Common myeloid progenitor, CD34-positive (primary cell): ENCODE measurements at regions not wholly inside any gene's neighbourhood (a gene's known extent, or its start where the extent isn't known, plus 50 kb on each side); places are given as distances from the start of the nearest gene placed in this dataset.

ENCODE experiments used
- CTCF ChIA-PET: fragments of 350-600 bp; sonication (Branson Sonifier 250); formaldehyde crosslinking; loops from one replicate; lab custom pipeline; 2021; ENCODE audit warnings: antibody characterized with exemption; lab: Charles Lee
- POLR2A ChIA-PET: fragments of 350-600 bp; sonication (Branson Sonifier 250); formaldehyde crosslinking; loops from one replicate; lab custom pipeline; 2021; ENCODE audit warnings: antibody characterized with exemption; lab: Charles Lee
- DNase-seq, 3 donors: peaks; one replicate each; pipeline versions ENCODE4 v3.0.0 to v3.0.0-alpha.2; 2013
- H3K27ac ChIP-seq, 2 experiments: 1 replicate in 1 of 2; 2 replicates in 1 of 2; pipeline ENCODE4 v1.7.0; 2013; ENCODE audit warnings: inconsistent platforms in 2 of 2, low read length in 2 of 2, mild to moderate bottlenecking in 2 of 2, low read depth in 1 of 2, moderate library complexity in 1 of 2; ENCODE audit not compliant: severe bottlenecking in 2 of 2, insufficient read depth in 1 of 2, poor library complexity in 1 of 2
- H3K27me3 ChIP-seq, 5 experiments: replicated peaks in 2 of 5; 1 replicate in 3 of 5; 2 replicates in 2 of 5; pipeline versions ENCODE4 v1.6.1 to v1.7.0; 2013; ENCODE audit warnings: low read length in 4 of 5, mild to moderate bottlenecking in 2 of 5, moderate library complexity in 2 of 5, inconsistent platforms in 1 of 5; ENCODE audit not compliant: insufficient read depth in 5 of 5, control insufficient read depth in 4 of 5
- H3K36me3 ChIP-seq, 4 experiments: 1 replicate in 2 of 4; 2 replicates in 2 of 4; pipeline versions ENCODE4 v1.6.1 to v1.7.0; 2013; ENCODE audit warnings: low read length in 3 of 4, control low read depth in 1 of 4, mild to moderate bottlenecking in 1 of 4; ENCODE audit not compliant: control insufficient read depth in 4 of 4, insufficient read depth in 4 of 4
- H3K4me1 ChIP-seq, 4 experiments: 1 replicate in 3 of 4; 2 replicates in 1 of 4; pipeline versions ENCODE4 v1.6.1 to v1.7.1; 2013; ENCODE audit warnings: low read length in 3 of 4, mild to moderate bottlenecking in 3 of 4, control low read depth in 1 of 4, inconsistent platforms in 1 of 4, moderate library complexity in 1 of 4; ENCODE audit not compliant: control insufficient read depth in 4 of 4, insufficient read depth in 4 of 4; ENCODE audit errors: control extremely low read depth in 1 of 4
- H3K4me3 ChIP-seq, 7 experiments: 1 replicate in 4 of 7; 2 replicates in 3 of 7; pipeline versions ENCODE4 v1.5.1 to v1.7.0; 2013; ENCODE audit warnings: mild to moderate bottlenecking in 7 of 7, low read length in 6 of 7, moderate library complexity in 6 of 7, inconsistent platforms in 2 of 7, low read depth in 2 of 7, control low read depth in 1 of 7; ENCODE audit not compliant: insufficient read depth in 4 of 7, control insufficient read depth in 1 of 7; ENCODE audit errors: extremely low read depth in 1 of 7
- H3K9me3 ChIP-seq, 5 experiments: 1 replicate in 4 of 5; 2 replicates in 1 of 5; pipeline versions ENCODE4 v1.6.1 to v1.7.1; 2013; ENCODE audit warnings: low read length in 4 of 5, mild to moderate bottlenecking in 2 of 5, inconsistent platforms in 1 of 5, low read depth in 1 of 5, moderate library complexity in 1 of 5; ENCODE audit not compliant: control insufficient read depth in 4 of 5, insufficient read depth in 2 of 5; ENCODE audit errors: control extremely low read depth in 1 of 5
- WGBS: methylation state at CpG from one replicate; pipeline ENCODE4 v1.1.5; 2013; ENCODE audit not compliant: insufficient coverage; 5-methylcytosine and 5-hydroxymethylcytosine counted together

GRCh38 chr5:167827766-167828165, 463.7 kb upstream of the WWC1 start:
- no peaks in the 10 kb centered on the region for H3K9me3 ChIP-seq
- ChIA-PET CTCF (no interaction called here), POLR2A (no interaction called here)
- H3K27ac ChIP-seq: no peak overlapping the region
- H3K36me3 ChIP-seq: no peaks in the 10 kb centered on the region
- H3K27me3 ChIP-seq: peaks cover 0 to 2% (median 0%) of the 10 kb centered on the region in 5 experiments
- no peaks in the 10 kb centered on the region for H3K4me1 ChIP-seq
- WGBS: 80% methylated on average over 1 of the region's 1 CpG
- H3K4me3 ChIP-seq: no peak overlapping the region
- DNase-seq: no peak

- ChIA-PET CTCF (no interaction called here), POLR2A (no interaction called here)
- no peaks in the 10 kb centered on the region for H3K9me3 ChIP-seq
- H3K27ac ChIP-seq: no peak overlapping the region
- no peaks in the 10 kb centered on the region for H3K4me1 ChIP-seq
- H3K4me3 ChIP-seq: no peak overlapping the region
- 88% methylated on average over 5 of the region's 8 CpGs for WGBS
- no peaks in the 10 kb centered on the region for H3K36me3 ChIP-seq
- no peak for DNase-seq
- peaks cover 0 to 4% (median 0%) of the 10 kb centered on the region in 5 experiments for H3K27me3 ChIP-seq
These were observed 459.5 kb upstream of the WWC1 start for GRCh38 chr5:167831754-167832504.

GRCh38 chr5:167832609-167833008, 458.8 kb upstream of the WWC1 start:
- Histone ChIP-seq H3K4me1 (no peaks in the 10 kb centered on the region), H3K4me3 (no peak overlapping the region), H3K27me3 (peaks cover 0 to 4% (median 0%) of the 10 kb centered on the region in 5 experiments), H3K9me3 (no peaks in the 10 kb centered on the region), H3K36me3 (no peaks in the 10 kb centered on the region), H3K27ac (no peak overlapping the region)
- no peak for DNase-seq
- CTCF ChIA-PET: no interaction called here
- POLR2A ChIA-PET: no interaction called here
- no CpG with 5 or more reads among the region's 1 CpG for WGBS

GRCh38 chr5:167833456-167833855, 458.0 kb upstream of the WWC1 start:
- ChIA-PET POLR2A (no interaction called here), CTCF (no interaction called here)
- Histone ChIP-seq H3K36me3 (no peaks in the 10 kb centered on the region), H3K9me3 (no peaks in the 10 kb centered on the region), H3K4me3 (no peak overlapping the region), H3K4me1 (no peaks in the 10 kb centered on the region), H3K27me3 (peaks cover 0 to 2% (median 0%) of the 10 kb centered on the region in 5 experiments), H3K27ac (no peak overlapping the region)
- 95% methylated on average over 5 of the region's 6 CpGs for WGBS
- DNase-seq: no peak

- WGBS: 100% methylated on average over 1 of the region's 1 CpG
These were observed 456.3 kb upstream of the WWC1 start for GRCh38 chr5:167835146-167835545.

GRCh38 chr5:167837127-167837526, 454.3 kb upstream of the WWC1 start:
- POLR2A ChIA-PET: no interaction called here
- Histone ChIP-seq H3K27me3 (peaks cover 0 to 2% (median 0%) of the 10 kb centered on the region in 5 experiments), H3K4me1 (no peaks in the 10 kb centered on the region), H3K9me3 (no peaks in the 10 kb centered on the region), H3K4me3 (no peak overlapping the region), H3K27ac (no peak overlapping the region), H3K36me3 (no peaks in the 10 kb centered on the region)
- DNase-seq: no peak
- WGBS: no CpG with 5 or more reads among the region's 2 CpGs
- CTCF ChIA-PET: no interaction called here

More at GRCh38 chr5:167835146-167835545, 456.3 kb upstream of the WWC1 start:
- Histone ChIP-seq H3K4me1 (no peaks in the 10 kb centered on the region), H3K4me3 (no peak overlapping the region), H3K27me3 (peaks cover 0 to 2% (median 0%) of the 10 kb centered on the region in 5 experiments), H3K9me3 (no peaks in the 10 kb centered on the region), H3K36me3 (no peaks in the 10 kb centered on the region), H3K27ac (no peak overlapping the region)
- DNase-seq: no peak
- CTCF ChIA-PET: no interaction called here
- POLR2A ChIA-PET: no interaction called here

- Histone ChIP-seq H3K27me3 (peaks cover 0 to 2% (median 0%) of the 10 kb centered on the region in 5 experiments), H3K9me3 (no peaks in the 10 kb centered on the region), H3K4me1 (no peaks in the 10 kb centered on the region), H3K27ac (no peak overlapping the region), H3K36me3 (no peaks in the 10 kb centered on the region), H3K4me3 (no peak overlapping the region)
- WGBS: 100% methylated on average over 2 of the region's 6 CpGs
- ChIA-PET POLR2A (no interaction called here), CTCF (no interaction called here)
- no peak for DNase-seq
These were observed 452.4 kb upstream of the WWC1 start for GRCh38 chr5:167839065-167839464.
